ENCODE measurements at regions not wholly inside any gene's neighbourhood (a gene's known extent, or its start where the extent isn't known, plus 50 kb on each side); places are given as distances from the start of the nearest gene placed in this dataset.

GRCh38 chr2:219991116-219991515 lies 363.7 kb downstream of the SLC4A3 start:
- no peak overlapping the region for H3K4me3 ChIP-seq (ENCODE audit: low read depth, low read length)
- DNase-seq (ENCODE audit: low read depth), result no peak
- TF ChIP-seq CTCF (IDR thresholded peaks at IDR 0.05; ENCODE audit: control insufficient read depth, extremely low read depth, insufficient read depth), result no peak

GRCh38 chr2:219995399-219995798 lies 368.0 kb downstream of the SLC4A3 start:
- H3K4me3 ChIP-seq (ENCODE audit: low read depth, low read length), result no peak overlapping the region
- DNase-seq (ENCODE audit: low read depth), result no peak
- no peak for TF ChIP-seq CTCF (IDR thresholded peaks at IDR 0.05; ENCODE audit: control insufficient read depth, extremely low read depth, insufficient read depth)

GRCh38 chr2:219995991-219996765 lies 368.7 kb downstream of the SLC4A3 start:
- DNase-seq (ENCODE audit: low read depth), result no peak
- TF ChIP-seq CTCF (IDR thresholded peaks at IDR 0.05; ENCODE audit: control insufficient read depth, extremely low read depth, insufficient read depth), result no peak
- no peak overlapping the region for H3K4me3 ChIP-seq (ENCODE audit: low read depth, low read length)

- peak; percentile 47 for TF ChIP-seq CTCF (IDR thresholded peaks at IDR 0.05; ENCODE audit: control insufficient read depth, extremely low read depth, insufficient read depth)
- no peak overlapping the region for H3K4me3 ChIP-seq (ENCODE audit: low read depth, low read length)
- no peak for DNase-seq (ENCODE audit: low read depth)
Observed at GRCh38 chr2:219997341-219997851, 370.0 kb downstream of the SLC4A3 start.

- no peak overlapping the region for H3K4me3 ChIP-seq (ENCODE audit: low read depth, low read length)
- DNase-seq (ENCODE audit: low read depth), result no peak
- peak; percentile 30; the same call in 1 of the 2 replicates for TF ChIP-seq CTCF (IDR thresholded peaks at IDR 0.05; ENCODE audit: control insufficient read depth, extremely low read depth, insufficient read depth)
Observed at GRCh38 chr2:219998107-219998506, 370.7 kb downstream of the SLC4A3 start.

- 0 out of 2 replicates have a peak, but pooled peaks have one; percentile 5 for TF ChIP-seq CTCF (IDR thresholded peaks at IDR 0.05; ENCODE audit: control insufficient read depth, extremely low read depth, insufficient read depth)
- H3K4me3 ChIP-seq (ENCODE audit: low read depth, low read length), result no peak overlapping the region
- DNase-seq (ENCODE audit: low read depth), result no peak
Observed at GRCh38 chr2:219998714-219999227, 371.3 kb downstream of the SLC4A3 start.

All from LNCaP clone FGC (cell line).